IMR-90 (cell line): ENCODE measurements at regions not wholly inside any gene's neighbourhood (a gene's known extent, or its start where the extent isn't known, plus 50 kb on each side); places are given as distances from the start of the nearest gene placed in this dataset.

ENCODE experiments used
- ATAC-seq: fragments of 200-7000 bp; cut with Tn5 transposase; 2 replicates; pipeline ENCODE4 v1.9.1; 2020; ENCODE audit warnings: low read depth, mild to moderate bottlenecking, moderate library complexity
- BruUV-seq: library from RNA; stranded (reverse); fragments of 400-500 nt; replicated peaks from 2 replicates; lab custom pipeline; 2021; lab: Mats Ljungman, UMichigan
- CTCF ChIA-PET: fragments of 300-600 bp; formaldehyde crosslinking; extraction: SDS; loops from one replicate; lab custom pipeline; 2021; ENCODE audit warnings: antibody characterized with exemption; lab: Yijun Ruan, JAX
- POLR2A ChIA-PET: fragments of 300-600 bp; sonication (Branson Sonifier 250); formaldehyde crosslinking; loops from one replicate; lab custom pipeline; 2022; ENCODE audit warnings: antibody characterized with exemption; ENCODE audit not compliant: unreplicated experiment; lab: Charles Lee
- DNase-seq: peaks from one replicate; pipeline ENCODE4 v3.0.0; 2013
- H2AFZ ChIP-seq: replicated peaks from 2 replicates; pipeline ENCODE3; 2013; ENCODE audit warnings: low read length, mild to moderate bottlenecking; ENCODE audit not compliant: poor library complexity
- H2AK5ac ChIP-seq: 2 replicates; pipeline ENCODE4 v1.6.1; 2013; ENCODE audit warnings: low read depth, low read length, inconsistent platforms
- H2AK9ac ChIP-seq: replicated peaks from 2 replicates; pipeline ENCODE3; 2013; ENCODE audit warnings: mild to moderate bottlenecking, low read depth, low read length, moderate library complexity; ENCODE audit not compliant: poor library complexity
- H2BK120ac ChIP-seq: 2 replicates; pipeline ENCODE4 v1.6.1; 2013; ENCODE audit warnings: low read depth, low read length, inconsistent platforms
- H2BK15ac ChIP-seq: 3 replicates; pipeline ENCODE4 v1.6.1; 2013; ENCODE audit warnings: low read depth, low read length, inconsistent platforms
- H2BK20ac ChIP-seq: 2 replicates; pipeline ENCODE4 v1.6.1; 2013; ENCODE audit warnings: low read depth, mild to moderate bottlenecking, inconsistent platforms, low read length, moderate library complexity
- H2BK5ac ChIP-seq: 2 replicates; pipeline ENCODE4 v1.6.1; 2013; ENCODE audit warnings: mild to moderate bottlenecking, low read depth, low read length, inconsistent platforms; ENCODE audit not compliant: poor library complexity, severe bottlenecking
- H3K14ac ChIP-seq: replicated peaks from 2 replicates; pipeline ENCODE4 v1.6.1; 2013; ENCODE audit warnings: low read depth, low read length, inconsistent platforms
- H3K18ac ChIP-seq: 2 replicates; pipeline ENCODE4 v1.6.1; 2013; ENCODE audit warnings: low read depth, low read length, control low read depth
- H3K23ac ChIP-seq: 2 replicates; pipeline ENCODE4 v1.6.1; 2013; ENCODE audit warnings: low read depth, low read length, inconsistent platforms
- H3K27ac ChIP-seq: 2 replicates; pipeline ENCODE4 v1.5.1; 2013; ENCODE audit warnings: mild to moderate bottlenecking, control low read depth, low read length; ENCODE audit not compliant: insufficient read depth
- H3K27me3 ChIP-seq: 2 replicates; pipeline ENCODE4 v1.6.1; 2013; ENCODE audit warnings: low read length; ENCODE audit not compliant: control insufficient read depth, insufficient read depth
- H3K36me3 ChIP-seq: 2 replicates; pipeline ENCODE4 v1.6.1; 2013; ENCODE audit warnings: low read length, mixed read lengths; ENCODE audit not compliant: control insufficient read depth, insufficient read depth
- H3K4ac ChIP-seq: 2 replicates; pipeline ENCODE4 v1.6.1; 2013; ENCODE audit warnings: low read depth, low read length, inconsistent platforms
- H3K4me1 ChIP-seq: 2 replicates; pipeline ENCODE4 v1.6.1; 2013; ENCODE audit warnings: low read length, mixed read lengths; ENCODE audit not compliant: control insufficient read depth, insufficient read depth
- H3K4me2 ChIP-seq: 2 replicates; pipeline ENCODE4 v1.6.1; 2013; ENCODE audit warnings: low read depth, mild to moderate bottlenecking, control low read depth, low read length, moderate library complexity
- H3K4me3 ChIP-seq: 2 replicates; pipeline ENCODE4 v1.5.1; 2013; ENCODE audit warnings: low read depth, mild to moderate bottlenecking, control low read depth, low read length, moderate library complexity; ENCODE audit not compliant: insufficient read depth
- H3K56ac ChIP-seq: 2 replicates; pipeline ENCODE4 v1.6.1; 2013; ENCODE audit warnings: low read length, inconsistent platforms; ENCODE audit not compliant: insufficient read depth; ENCODE audit errors: extremely low read depth
- H3K79me1 ChIP-seq, 2 experiments: 2 replicates each; pipeline ENCODE4 v1.6.1; 2013; ENCODE audit warnings: low read length in 2 of 2, inconsistent platforms in 1 of 2, low read depth in 1 of 2
- H3K9ac ChIP-seq: 2 replicates; pipeline ENCODE4 v1.6.1; 2013; ENCODE audit warnings: low read depth, low read length, control low read depth
- H3K9me1 ChIP-seq: 2 replicates; pipeline ENCODE4 v1.6.1; 2013; ENCODE audit warnings: low read length, inconsistent platforms; ENCODE audit not compliant: insufficient read depth
- H3K9me3 ChIP-seq: 2 replicates; pipeline ENCODE4 v1.6.1; 2013; ENCODE audit warnings: low read length; ENCODE audit not compliant: control insufficient read depth, insufficient read depth
- H4K20me1 ChIP-seq: 2 replicates; pipeline ENCODE4 v1.6.1; 2013; ENCODE audit warnings: low read length, inconsistent platforms; ENCODE audit not compliant: insufficient read depth
- H4K5ac ChIP-seq: 2 replicates; pipeline ENCODE4 v1.6.1; 2013; ENCODE audit warnings: mild to moderate bottlenecking, low read depth, low read length, control low read depth
- H4K8ac ChIP-seq, 2 experiments: 2 replicates each; pipeline ENCODE4 v1.6.1; 2013; ENCODE audit warnings: low read depth in 2 of 2, low read length in 2 of 2, control low read depth in 1 of 2, inconsistent platforms in 1 of 2
- H4K91ac ChIP-seq: 2 replicates; pipeline ENCODE4 v1.6.1; 2013; ENCODE audit warnings: low read depth, low read length, inconsistent platforms; ENCODE audit not compliant: insufficient read depth
- BHLHE40 ChIP-seq: fragments of 150-350 bp; IDR thresholded peaks from 2 replicates; pipeline ENCODE4 v1.6.1; 2016; ENCODE audit warnings: mild to moderate bottlenecking, low read depth, low read length
- CEBPB ChIP-seq: IDR thresholded peaks from 2 replicates; pipeline ENCODE4 v1.6.1; 2012; ENCODE audit warnings: low read depth, low read length, improper control_type of control experiment
- CHD1 ChIP-seq: IDR thresholded peaks from 2 replicates; pipeline ENCODE4 v1.6.1; 2012; ENCODE audit warnings: low read depth, low read length, improper control_type of control experiment
- CTCF ChIP-seq: conservative IDR thresholded peaks from 2 replicates; pipeline ENCODE4 v1.5.1; 2012; ENCODE audit warnings: mild to moderate bottlenecking, low read depth, low read length, improper control_type of control experiment
- ELK1 ChIP-seq: fragments of 150-350 bp; IDR thresholded peaks from 2 replicates; pipeline ENCODE4 v1.6.1; 2016; ENCODE audit warnings: low read depth, mild to moderate bottlenecking, low read length, moderate library complexity, borderline replicate concordance
- FOS ChIP-seq: fragments of 150-350 bp; IDR thresholded peaks from 2 replicates; pipeline ENCODE4 v1.6.1; 2016; ENCODE audit warnings: low read depth, low read length
- MAFK ChIP-seq: IDR thresholded peaks from 2 replicates; pipeline ENCODE4 v1.6.1; 2012; ENCODE audit warnings: low read depth, low read length, improper control_type of control experiment
- MAZ ChIP-seq: IDR thresholded peaks from 2 replicates; pipeline ENCODE4 v1.6.1; 2012; ENCODE audit warnings: low read depth, mild to moderate bottlenecking, low read length, improper control_type of control experiment, moderate library complexity, borderline replicate concordance
- MXI1 ChIP-seq: IDR thresholded peaks from 2 replicates; pipeline ENCODE4 v1.6.1; 2012; ENCODE audit warnings: low read depth, mild to moderate bottlenecking, low read length, moderate library complexity, borderline replicate concordance
- NFE2L2 ChIP-seq: fragments of 150-350 bp; IDR thresholded peaks from 2 replicates; pipeline ENCODE4 v1.6.1; 2016; ENCODE audit warnings: low read depth, mild to moderate bottlenecking, low read length
- POLR2A ChIP-seq: IDR thresholded peaks from 2 replicates; pipeline ENCODE4 v1.6.1; 2012; ENCODE audit warnings: mild to moderate bottlenecking, low read depth, low read length
- RAD21 ChIP-seq: IDR thresholded peaks from 2 replicates; pipeline ENCODE4 v1.6.1; 2012; ENCODE audit warnings: low read length, improper control_type of control experiment
- RCOR1 ChIP-seq: IDR thresholded peaks from 2 replicates; pipeline ENCODE4 v1.6.1; 2012; ENCODE audit warnings: mild to moderate bottlenecking, low read length, improper control_type of control experiment; ENCODE audit not compliant: insufficient replicate concordance
- RFX5 ChIP-seq: IDR thresholded peaks from 2 replicates; pipeline ENCODE4 v1.8.0; 2012; ENCODE audit warnings: low read depth, mild to moderate bottlenecking, low read length, moderate library complexity
- SMC3 ChIP-seq: fragments of 150-350 bp; IDR thresholded peaks from 2 replicates; pipeline ENCODE4 v1.6.1; 2016; ENCODE audit warnings: low read depth, mild to moderate bottlenecking, antibody characterized with exemption, low read length, moderate library complexity
- USF2 ChIP-seq: fragments of 150-350 bp; IDR thresholded peaks from 2 replicates; pipeline ENCODE4 v1.6.1; 2017; ENCODE audit warnings: mild to moderate bottlenecking, antibody characterized with exemption, low read length, low read depth
- WGBS, 2 experiments: methylation state at CpG; one replicate each; pipeline versions ENCODE4 v1.1.5 to v1.1.7; 2013; ENCODE audit warnings: missing lambda C conversion rate in 2 of 2; ENCODE audit not compliant: insufficient read length in 1 of 2; ENCODE audit errors: extremely low coverage in 2 of 2; 5-methylcytosine and 5-hydroxymethylcytosine counted together
- dilution Hi-C: fragments of 300-500 bp; cut with HindIII; formaldehyde crosslinking; loops from one replicate; pipeline ENCODE4 v1.14.3; 2018; ENCODE audit warnings: low sequenced_read_pairs; ENCODE audit not compliant: unreplicated experiment
- in situ Hi-C: fragments of 300-500 bp; cut with MboI; formaldehyde crosslinking; loops from 3 replicates; pipeline ENCODE4 v1.14.3; 2019; ENCODE audit warnings: low sequenced_read_pairs, inconsistent platforms, mixed read lengths
- intact Hi-C: fragments of 100-400 bp; cut with micrococcal nuclease; formaldehyde crosslinking; loops from 2 replicates; pipeline ENCODE4 v1.10.0; 2022

- H2BK5ac ChIP-seq = no peak overlapping the region
- no peak overlapping the region for H3K4ac ChIP-seq
- ChIA-PET CTCF (interaction anchor here (0.6 to 0.9 kb wide), 2 partner anchors 214 to 915 kb away, joined by 4 to 5 read pairs; no protein-coding TSS in a partner anchor), POLR2A (no interaction called here)
- no peak overlapping the region for H3K4me2 ChIP-seq
- BruUV-seq = no TSS peak
- no peaks in the 10 kb centered on the region for H3K9me1 ChIP-seq
- ATAC-seq (no peak), DNase-seq (no peak)
- no peak overlapping the region for H3K14ac ChIP-seq
- no CpG with 5 or more reads among the region's 3 CpGs for WGBS, 2 experiments
- no peak overlapping the region for H2AK9ac ChIP-seq
- H4K91ac ChIP-seq = no peak overlapping the region
- no peak for TF ChIP-seq CEBPB
- no peak for TF ChIP-seq CTCF
- no peak for TF ChIP-seq NFE2L2
- no peak for TF ChIP-seq RFX5
- TF ChIP-seq ELK1 = no peak
- TF ChIP-seq MXI1 = no peak
- no peak for TF ChIP-seq BHLHE40
- TF ChIP-seq RCOR1 = no peak
- no peak for TF ChIP-seq SMC3
- no peak for TF ChIP-seq FOS
- no peak for TF ChIP-seq POLR2A
- no peak for TF ChIP-seq USF2
- TF ChIP-seq MAFK = no peak
- TF ChIP-seq CHD1 = no peak
- TF ChIP-seq MAZ = no peak
- no peak for TF ChIP-seq RAD21
- no peak overlapping the region for H3K23ac ChIP-seq
- no peak overlapping the region for H2BK15ac ChIP-seq
- no peak overlapping the region for H3K18ac ChIP-seq
- no peaks in the 10 kb centered on the region for H3K4me1 ChIP-seq
- H4K20me1 ChIP-seq = no peaks in the 10 kb centered on the region
- in situ Hi-C loops = no loop called here
- H3K27ac ChIP-seq = no peak overlapping the region
- H3K9ac ChIP-seq = no peak overlapping the region
- no peak overlapping the region for H3K4me3 ChIP-seq
- H4K5ac ChIP-seq = no peak overlapping the region
- no peak overlapping the region for H2AFZ ChIP-seq
- dilution Hi-C loops = no loop called here
- H3K56ac ChIP-seq = no peak overlapping the region
- H2AK5ac ChIP-seq = no peak overlapping the region
- no peak overlapping the region for H2BK120ac ChIP-seq
- intact Hi-C loops = loop anchor here (10.0 kb wide), 3 partner anchors 315 to 715 kb away; no protein-coding TSS in a partner anchor
- no peaks in the 10 kb centered on the region for H3K9me3 ChIP-seq
- no peaks in the 10 kb centered on the region for H3K27me3 ChIP-seq
- H2BK20ac ChIP-seq = no peak overlapping the region
- no peaks in the 10 kb centered on the region for H3K36me3 ChIP-seq
- no peak overlapping the region for H4K8ac ChIP-seq
- no peaks in the 10 kb centered on the region for H3K79me1 ChIP-seq
Observed at GRCh38 chr4:124330045-124330444, 382.5 kb downstream of the ANKRD50 start.
